ENCODE measurements at regions not wholly inside any gene's neighbourhood (a gene's known extent, or its start where the extent isn't known, plus 50 kb on each side); places are given as distances from the start of the nearest gene placed in this dataset.

DNA sequence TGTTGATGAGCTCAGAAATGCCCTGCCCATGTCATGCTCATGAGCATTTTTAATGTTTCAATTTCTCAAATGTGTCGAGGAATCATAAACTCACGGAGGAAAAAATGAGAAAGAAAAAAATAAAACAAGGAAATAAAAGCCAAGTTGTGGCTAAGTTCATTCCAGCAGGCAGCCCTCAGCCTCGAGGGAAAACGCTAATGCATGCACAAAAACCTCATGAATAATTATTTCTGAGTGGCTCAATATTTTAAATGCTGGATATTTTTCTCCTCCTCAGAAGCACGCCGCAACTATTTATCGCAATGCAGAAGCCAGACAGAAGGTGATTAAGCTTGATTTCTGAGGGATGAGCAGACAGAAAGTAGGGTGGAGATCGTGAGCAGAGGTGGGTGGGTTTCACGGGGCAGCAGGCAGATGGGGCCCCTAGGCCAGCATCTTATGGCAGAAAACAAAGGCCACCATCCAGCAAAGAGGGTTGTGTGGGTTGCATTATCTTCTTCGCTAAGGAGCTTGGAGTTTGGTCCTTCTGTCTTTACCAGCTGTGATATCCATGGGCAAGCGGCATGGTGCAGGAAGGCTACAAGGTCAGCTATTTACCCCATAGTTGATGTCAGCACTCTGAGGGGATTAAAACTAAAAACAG, 151.5 kb upstream of the LRFN2 start:
- no peak for DNase-seq

DNA sequence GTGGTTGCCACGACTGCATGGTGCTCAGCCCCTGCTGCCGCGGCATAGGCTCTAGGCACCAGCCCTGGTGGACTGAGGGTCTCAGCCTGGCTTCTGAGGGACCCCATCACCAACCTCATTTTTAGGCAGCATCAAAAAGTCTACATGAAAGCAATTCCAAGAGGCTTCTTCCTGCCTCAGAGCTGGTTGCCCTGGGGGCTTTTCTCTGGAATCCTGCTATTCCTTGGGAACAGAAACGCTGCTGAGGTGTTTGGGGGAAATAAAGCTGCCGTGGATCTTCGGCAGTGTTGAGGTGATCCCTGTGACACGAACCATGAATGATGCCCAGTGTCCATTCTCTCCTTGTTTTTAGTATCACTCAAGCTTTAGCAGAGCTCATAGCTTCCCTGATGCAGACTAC, 148.4 kb upstream of the LRFN2 start:
- DNase-seq, result no peak

DNA sequence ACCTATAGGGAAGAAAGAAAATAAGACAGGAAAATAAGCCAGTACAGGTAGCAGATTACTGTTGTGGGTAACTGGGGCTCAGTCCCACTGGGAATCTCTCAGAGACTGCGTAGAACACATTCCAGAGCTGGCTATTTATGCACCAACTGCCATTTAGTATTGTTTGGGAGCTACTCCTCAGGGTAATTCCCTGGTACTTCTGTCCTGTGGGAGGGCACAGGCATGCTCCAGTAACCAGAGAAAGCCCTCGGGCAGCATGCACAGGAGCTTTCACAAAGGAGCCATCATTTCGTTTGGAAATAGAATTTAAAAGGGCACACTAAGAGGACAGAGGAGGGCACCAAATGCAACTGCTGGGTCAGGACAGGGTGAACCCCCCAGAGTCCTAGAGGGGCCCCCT, 148.0 kb upstream of the LRFN2 start:
- no peak for DNase-seq

DNA sequence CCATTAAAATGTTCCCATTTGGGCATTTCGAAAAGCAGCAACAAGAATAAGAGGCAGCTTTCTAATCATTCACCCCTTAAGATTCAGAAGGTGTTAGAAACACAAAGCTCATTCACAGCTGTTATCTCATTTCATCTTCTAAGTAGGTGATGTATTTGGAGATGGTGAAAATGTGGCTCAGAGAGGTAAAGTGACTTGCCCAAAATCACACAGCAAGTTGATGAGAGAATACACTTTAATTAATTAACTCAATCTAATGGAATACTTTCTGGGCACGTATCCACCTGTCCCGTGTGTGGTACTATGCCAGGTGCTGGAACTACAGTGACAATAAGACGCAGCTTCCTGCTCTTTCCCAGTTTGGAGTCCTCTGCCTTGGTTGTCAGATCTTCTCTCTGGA, 147.4 kb upstream of the LRFN2 start:
- DNase-seq, result no peak

DNA sequence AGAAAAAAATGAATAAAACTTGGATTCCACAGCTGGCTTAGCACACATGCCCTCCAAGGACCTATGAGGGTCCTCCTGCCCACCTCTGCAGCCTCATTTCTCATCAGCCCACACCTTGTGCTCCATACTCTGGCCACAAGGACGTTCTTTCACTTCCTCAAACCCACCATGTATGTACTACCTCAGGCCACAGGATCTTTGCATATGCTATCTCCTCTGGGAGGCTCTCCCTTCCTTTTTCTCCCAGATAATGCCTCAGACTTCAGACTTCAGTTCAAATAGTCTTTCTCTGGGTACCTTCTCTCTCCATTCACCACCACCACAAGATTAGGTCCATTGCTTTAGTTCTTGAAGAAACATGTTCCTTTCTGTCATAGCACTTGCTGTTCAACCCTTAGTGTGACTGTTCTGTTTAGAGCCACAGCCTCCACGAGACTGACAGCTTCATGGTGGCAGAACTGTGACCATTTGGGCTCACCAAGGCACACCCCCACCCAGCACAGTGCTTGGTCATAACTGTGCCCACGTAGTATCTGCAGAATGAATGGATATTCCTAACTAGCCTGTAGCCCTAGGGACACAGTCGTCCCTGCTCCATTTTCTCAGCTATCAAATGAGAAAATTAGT, 146.7 kb upstream of the LRFN2 start:
- DNase-seq, result no peak

DNA sequence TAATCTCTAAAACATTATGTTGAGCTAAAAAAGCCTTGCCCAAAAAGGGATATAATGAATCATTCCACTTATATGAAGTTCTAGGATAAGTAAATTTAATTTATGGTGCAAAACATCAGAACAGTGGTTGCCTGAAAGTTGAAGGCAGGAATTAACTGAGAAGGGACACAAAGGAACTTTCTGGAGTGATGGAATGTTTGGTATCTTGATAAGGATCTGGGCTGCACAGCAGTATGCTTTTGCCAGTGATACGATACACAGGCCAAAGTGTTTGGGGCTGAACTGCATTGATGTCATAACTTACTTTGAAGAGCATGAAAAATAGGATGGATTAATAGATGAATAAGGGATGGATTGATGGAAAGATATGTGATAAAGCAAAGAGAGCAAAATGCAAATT, 146.1 kb upstream of the LRFN2 start:
- no peak for DNase-seq

DNA sequence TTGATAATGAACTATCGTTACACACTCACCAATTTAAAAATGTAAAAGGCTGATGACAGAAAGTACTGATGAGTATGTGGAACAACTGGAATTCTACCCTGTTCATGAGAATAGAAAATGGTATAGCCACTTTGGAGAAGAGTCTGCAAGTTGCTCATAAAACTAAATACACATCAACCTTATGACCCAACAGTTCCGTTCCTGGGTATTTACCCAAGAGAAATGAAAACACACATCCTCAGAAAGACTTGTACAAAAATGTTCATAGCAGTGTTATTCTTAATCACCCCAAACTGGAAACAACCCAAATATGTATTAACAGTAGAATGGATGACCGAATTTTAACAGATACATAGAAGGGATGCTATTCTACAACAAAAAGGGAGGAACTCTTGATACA, 145.7 kb upstream of the LRFN2 start:
- DNase-seq, result no peak

DNA sequence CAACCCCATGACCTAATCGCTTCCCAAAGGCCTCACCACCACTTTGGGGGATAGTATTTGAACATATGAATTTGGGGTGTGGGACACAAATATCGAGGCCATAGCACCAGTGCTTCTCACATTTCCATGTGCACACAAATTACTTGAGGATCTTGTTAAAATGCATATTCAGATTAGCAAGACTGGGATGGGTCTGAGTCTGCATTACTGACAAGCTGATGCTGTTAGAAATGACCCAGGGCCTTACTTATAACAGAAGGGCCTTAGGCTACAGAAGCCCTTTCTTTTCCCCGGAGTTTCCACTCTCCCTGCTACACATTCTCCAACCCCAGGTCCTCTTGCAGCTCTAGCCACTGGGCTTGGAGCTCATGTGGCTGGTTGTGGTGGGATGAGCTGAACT, 141.5 kb upstream of the LRFN2 start:
- no peak for DNase-seq

DNA sequence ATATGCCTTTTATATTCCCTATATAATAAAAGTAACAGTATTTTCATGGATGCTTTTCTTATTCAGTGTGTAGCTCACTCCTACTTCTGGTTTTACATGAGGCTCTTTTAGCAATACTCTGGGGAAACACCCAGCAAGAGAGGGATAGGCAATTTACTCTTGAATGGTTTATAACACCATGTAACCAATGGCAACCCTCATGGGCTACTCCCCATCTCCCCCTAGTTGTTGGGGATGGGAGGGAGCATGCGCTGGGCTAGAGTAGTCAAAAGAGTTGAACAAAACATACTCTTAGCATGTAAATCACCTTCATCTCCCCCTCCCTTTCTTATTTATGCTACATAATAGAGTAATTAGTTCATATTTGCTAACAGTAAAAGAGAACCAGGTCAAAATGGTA, 140.1 kb upstream of the LRFN2 start:
- DNase-seq, result no peak

DNA sequence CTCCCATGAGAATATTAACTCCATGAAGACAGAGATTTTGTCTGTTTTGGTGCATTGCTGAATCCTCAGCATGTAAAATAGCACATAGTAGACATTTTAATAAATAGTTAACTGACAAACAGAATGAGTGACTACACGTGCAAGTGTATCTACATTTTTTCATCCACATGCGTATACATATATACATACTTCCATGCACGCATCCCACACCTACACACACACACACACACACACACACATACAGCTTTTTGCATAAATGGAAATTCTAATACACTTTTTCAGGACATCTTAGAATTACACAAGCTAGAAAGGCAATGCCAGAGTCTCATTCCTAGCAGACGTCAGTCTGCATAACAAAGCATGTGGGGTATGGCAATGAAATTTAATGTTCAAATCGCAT, 139.7 kb upstream of the LRFN2 start:
- DNase-seq, result no peak

DNA sequence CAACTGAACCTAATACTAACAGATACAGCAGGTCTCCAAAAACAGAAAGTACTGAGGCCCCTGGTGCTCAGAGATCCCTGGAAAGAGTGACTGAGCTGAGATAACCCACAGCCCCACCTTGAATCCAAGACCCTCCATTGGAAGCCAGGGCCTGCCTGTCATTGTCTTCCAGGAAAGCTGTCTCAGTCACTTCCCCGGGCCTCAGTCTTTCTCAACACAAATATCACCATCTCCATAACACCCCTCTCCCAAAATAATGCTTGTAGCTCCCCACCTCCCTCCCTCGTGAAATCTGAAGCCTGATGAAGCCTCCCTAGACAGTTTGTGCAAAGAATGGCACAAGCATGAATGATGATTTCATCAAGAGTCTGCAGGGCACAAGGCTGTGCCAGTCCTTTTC, 138.2 kb upstream of the LRFN2 start:
- no peak for DNase-seq

DNA sequence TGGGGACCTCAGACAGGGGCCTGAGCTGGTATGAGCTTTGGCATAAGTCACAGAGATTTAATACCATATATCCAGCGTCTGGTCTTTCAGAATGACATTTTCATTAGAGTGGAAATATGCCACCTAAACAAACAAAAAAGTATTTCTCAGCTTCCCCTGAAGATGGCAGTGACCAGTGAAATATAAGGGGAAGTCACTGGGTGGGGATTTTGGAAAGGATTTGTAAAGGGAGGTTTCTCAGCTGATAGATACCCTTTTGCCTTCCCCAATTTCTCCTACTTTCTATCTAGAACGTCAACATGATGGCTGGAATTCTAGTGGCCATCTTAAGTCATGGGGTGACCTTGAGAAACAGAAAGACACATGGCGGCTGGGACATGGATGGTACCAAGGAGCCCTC, 137.7 kb upstream of the LRFN2 start:
- no peak for DNase-seq

DNA sequence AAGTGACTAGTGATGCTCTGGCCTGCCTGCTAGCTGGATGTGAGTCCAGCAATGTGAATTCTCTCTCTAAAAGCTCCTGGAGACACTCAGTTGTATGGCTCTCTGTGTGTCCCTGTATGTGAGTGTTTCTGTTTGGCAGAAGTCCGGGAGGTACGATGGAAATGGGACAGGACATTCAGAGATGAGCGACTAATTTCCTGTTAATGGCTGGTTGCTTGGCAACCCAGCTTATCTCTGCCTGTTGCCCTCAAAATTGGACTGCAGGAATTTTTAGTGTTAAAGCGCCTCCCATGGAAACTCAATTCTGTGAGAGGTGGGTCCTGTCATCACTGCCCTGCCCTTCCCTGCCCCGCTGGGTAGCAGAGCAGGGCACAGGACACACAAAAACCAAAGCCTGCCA, 136.8 kb upstream of the LRFN2 start:
- DNase-seq, result no peak

DNA sequence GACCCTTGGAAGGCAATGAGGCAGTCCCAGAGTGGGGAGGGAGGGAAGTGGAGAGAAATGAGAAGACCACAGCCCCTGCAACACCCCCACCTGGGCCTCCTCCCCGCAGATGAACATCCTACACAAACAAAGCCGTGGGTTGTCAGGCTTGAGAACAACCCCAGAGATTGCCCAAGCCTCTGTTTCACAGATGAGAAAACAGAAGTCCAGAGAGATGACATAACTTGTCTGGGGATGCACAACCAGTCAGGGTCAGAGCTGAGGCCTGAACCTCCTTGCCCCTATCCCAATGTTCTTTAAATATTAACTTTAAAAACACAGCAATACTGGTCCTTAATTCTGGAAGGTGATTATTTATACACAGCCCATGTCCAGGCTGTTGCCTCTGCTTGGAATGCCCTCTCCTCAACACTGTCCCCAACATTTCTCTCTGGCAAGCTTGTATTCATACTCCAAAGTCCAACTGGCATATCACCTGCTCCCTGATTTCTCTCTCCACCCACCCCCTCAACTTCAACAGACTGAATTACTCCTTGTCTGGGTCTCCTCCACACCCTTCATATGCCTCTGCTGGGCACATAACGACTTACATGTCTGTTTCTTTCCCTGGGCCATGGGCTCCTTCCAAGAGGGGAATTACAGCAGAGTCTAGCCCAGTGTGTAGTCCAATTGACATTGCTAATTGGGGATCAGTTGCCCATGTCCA, 135.5 kb upstream of the LRFN2 start:
- DNase-seq, result no peak

DNA sequence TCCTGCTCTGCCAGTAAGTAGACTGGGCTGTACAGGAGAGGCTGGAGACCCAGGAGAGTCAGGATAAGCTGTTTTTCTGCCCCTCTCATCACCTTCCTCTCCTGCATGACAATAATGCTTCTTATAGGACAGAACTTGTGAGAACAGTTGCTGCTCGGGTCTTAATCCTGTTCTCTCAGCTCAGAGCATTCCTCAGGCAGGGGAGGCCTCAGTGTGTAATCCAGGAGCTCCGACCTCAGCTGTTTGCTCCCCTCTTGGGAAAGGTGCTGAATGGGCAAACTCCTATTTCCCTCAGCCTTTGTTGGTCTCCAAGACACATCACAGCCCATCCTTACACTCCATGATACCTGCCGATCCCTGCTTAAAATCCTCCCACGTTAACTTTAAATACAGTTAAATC, 134.9 kb upstream of the LRFN2 start:
- DNase-seq, result no peak

DNA sequence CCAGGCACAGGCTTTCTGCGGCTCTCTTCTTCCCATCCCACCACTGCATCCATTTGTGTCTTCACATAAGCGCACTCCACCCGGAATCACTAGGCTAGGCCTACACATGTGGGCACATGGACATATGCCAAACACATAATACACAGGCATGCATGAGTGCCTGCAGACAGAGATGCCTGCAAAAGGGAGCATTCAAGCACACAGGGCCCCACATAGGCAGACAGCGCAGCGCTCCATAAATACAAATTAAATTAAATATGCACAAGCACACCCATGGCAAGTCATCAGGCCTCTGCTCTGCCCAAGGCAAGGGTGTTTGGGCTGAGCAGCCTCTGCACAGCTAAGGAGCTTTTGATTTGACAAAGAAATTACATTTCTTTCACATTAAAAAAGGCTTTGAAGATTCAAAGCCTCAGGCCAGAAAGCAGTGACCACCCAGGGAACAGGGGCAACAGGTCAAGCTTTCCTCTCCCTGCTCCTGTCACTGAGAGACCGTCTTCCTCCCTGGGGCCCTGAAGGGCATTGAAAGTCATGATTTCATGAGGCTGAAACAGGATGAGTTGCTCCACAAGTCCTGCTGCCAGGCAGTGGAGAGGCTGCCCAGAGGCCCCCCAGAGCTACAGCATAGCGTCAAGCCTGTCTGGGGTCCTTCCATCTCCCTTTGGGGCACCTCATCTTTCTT, 134.2 kb upstream of the LRFN2 start:
- DNase-seq, result no peak

DNA sequence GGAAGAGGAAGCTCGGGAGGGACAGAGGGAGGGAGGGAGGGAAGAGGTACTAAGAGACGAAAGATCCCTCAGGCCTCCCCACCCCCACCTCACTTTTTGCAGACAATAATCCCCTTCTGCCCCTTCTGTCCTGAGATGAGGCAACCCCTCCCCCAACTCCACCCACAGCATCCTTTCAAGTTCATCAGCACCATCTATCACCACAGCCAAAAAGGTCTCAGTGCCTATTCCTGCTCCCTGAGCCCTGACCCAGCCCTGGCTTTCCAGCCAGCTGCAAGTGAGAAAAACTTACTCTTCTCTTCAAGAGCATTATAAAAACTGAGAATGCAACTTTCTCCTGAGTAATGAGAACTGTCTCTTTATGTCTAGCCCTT, 133.2 kb upstream of the LRFN2 start:
- DNase-seq, result no peak

DNA sequence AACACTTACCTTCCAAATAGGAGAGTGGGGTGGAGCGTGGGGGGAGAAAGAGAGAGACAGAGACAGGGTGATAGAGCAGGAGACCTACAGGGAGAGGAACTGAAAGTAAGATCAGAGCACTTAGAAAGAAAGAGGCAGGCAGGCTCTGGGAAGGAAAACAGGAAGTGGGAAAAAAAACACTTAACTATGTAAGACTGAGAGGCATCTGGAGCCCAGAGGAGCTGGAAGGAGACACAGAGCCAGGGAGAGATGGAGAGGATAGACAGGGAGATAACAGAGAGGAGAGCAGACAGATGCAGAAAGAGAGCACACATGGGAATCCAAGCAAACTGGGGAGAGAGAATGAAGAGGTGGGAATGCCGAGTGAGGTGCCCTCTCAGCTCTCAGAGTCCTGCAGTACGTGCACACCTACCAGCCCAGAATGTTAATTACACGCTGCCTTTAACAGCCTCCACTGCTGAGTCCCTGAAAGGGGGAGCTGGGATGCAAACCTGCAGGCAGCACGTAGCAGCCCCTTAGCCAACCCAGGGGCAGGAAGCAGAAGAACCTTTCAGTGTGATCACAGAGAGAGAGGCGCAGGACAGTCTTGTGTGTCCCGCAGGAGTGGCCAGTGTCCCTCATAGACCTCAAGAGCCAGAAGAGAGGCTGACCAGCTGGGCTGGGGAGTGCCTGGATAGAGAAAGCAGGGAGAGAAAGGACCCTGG, 132.7 kb upstream of the LRFN2 start:
- peak; percentile 26 for DNase-seq

DNA sequence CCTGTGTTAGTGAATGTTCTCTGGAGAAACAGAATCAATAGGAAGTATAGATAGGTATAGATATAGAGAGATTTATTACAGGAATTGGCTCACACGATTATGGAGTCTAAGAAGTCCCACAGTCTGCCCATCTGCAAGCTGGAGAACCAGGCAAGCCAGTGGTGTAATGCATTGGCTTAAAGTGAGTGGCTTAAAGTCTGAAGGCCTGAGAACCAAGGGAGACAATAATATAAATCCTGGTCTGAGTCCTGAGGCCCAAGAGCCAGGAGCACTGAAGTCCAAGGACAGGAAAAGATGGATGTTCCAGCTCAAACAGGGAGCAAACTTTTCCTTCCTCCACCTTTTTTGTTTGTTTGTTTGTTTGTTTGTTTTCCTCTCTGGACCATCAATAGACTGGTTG, 131.2 kb upstream of the LRFN2 start:
- no peak for DNase-seq

DNA sequence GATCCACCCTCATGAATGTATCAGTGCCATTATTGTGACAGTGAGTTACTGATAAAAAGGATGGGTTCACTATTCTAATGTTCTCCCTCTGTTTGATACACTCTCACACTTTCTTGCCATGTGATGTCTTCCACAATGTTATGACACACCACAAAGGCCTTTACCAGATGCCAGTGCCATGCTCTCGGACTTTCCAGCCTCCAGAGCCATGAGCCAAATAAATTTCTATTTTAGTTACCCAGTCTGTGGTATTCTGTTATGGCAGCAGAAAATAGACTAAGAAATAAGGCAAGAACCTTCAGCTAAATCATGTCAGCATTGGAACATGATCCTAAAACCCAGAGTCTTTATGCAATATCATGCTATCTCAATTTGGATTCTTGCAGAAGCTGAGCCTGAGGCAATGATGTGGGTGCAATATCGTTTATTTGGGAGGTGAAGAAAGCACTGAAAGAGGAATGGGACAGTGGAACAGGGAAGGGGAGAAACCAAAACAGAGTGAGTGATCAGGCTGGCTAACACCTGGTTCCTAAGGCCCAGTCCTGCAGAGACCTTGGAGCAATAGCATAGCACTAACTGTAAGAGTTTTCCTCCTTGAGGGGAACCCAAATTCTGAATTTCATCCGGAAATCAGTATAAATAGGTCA, 130.4 kb upstream of the LRFN2 start:
- no peak for DNase-seq

DNA sequence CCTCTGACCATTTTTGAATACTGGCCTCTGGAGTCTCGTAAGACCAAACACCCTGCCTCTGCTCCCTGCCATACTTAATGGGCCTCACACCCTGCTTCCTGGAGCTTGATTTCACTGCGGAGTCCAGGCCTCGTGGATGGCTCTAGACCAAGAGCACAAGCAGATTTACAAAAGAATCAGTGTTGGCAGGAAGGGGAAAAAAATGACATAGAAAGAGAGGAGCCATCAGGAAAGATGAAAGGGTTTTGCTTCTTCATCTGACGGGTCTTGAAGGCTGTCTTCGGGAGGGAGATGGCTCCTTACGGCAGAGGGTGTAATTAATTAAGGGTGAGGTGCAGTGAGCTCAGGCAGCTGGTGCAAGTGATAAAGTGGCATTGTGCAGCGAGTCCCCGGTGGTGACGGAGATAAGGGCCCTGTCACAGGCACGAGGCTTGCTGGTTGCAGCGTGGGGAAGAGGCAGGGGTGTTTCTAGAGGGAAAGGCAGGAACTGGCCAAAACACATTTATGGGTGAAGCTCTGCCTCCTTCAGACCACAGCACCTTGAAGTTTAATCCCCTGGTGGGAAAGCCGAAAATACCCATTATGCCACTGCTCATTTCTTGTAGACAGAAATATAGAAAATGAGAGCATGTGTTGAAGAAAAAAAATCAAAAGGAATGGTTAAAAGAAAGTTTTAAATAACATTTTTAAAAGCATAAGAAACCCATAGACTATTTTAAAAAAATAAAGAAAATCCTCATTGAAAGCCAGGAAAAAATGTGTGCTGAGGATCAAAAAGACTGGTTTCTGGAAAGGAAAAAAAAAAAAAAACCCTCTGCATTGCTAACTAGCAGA, 128.6 kb upstream of the LRFN2 start:
- peak; percentile 33 for DNase-seq

Measured in femur (tissue), 1 donor.